MM.1S (cell line): ENCODE measurements at regions not wholly inside any gene's neighbourhood (a gene's known extent, or its start where the extent isn't known, plus 50 kb on each side); places are given as distances from the start of the nearest gene placed in this dataset.

Source experiments
- DNase-seq: peaks from one replicate; pipeline ENCODE4 v3.0.0-alpha.2; 2015
- H2AFZ ChIP-seq: fragments of 300-600 bp; sonication (generic); 2 replicates; pipeline ENCODE4 v1.6.0; 2016; ENCODE audit warnings: antibody characterized with exemption, low read length
- H3F3A ChIP-seq: fragments of 300-600 bp; sonication (generic); 2 replicates; pipeline ENCODE4 v1.6.1; 2016; ENCODE audit warnings: mild to moderate bottlenecking, antibody characterized with exemption, low read length, moderate library complexity, mixed read lengths; ENCODE audit not compliant: insufficient read depth
- H3K27ac ChIP-seq: fragments of 300-600 bp; sonication (generic); 2 replicates; pipeline ENCODE4 v1.5.1; 2016; ENCODE audit warnings: mild to moderate bottlenecking, low read length
- H3K27me3 ChIP-seq: fragments of 300-600 bp; sonication (generic); replicated peaks from 2 replicates; pipeline ENCODE4 v1.6.0; 2016; ENCODE audit warnings: low read length; ENCODE audit not compliant: insufficient read depth
- H3K36me3 ChIP-seq: fragments of 300-600 bp; sonication (generic); replicated peaks from 2 replicates; pipeline ENCODE4 v1.6.1; 2016; ENCODE audit warnings: mild to moderate bottlenecking, low read length, mixed read lengths; ENCODE audit not compliant: insufficient read depth
- H3K4me1 ChIP-seq: fragments of 300-600 bp; sonication (generic); 2 replicates; pipeline ENCODE4 v1.6.1; 2016; ENCODE audit warnings: low read length, mixed read lengths
- H3K4me2 ChIP-seq: fragments of 300-600 bp; sonication (generic); 2 replicates; pipeline ENCODE4 v1.6.0; 2016; ENCODE audit warnings: low read depth, low read length
- H3K4me3 ChIP-seq: fragments of 300-600 bp; sonication (generic); 2 replicates; pipeline ENCODE4 v1.5.1; 2016; ENCODE audit warnings: low read length, mixed read lengths
- H3K79me2 ChIP-seq: fragments of 300-600 bp; sonication (generic); 2 replicates; pipeline ENCODE4 v1.6.1; 2016; ENCODE audit warnings: mixed run types, low read length, mixed read lengths
- H3K9ac ChIP-seq: fragments of 300-600 bp; sonication (generic); 2 replicates; pipeline ENCODE4 v1.6.1; 2016; ENCODE audit warnings: low read length, mixed read lengths
- H3K9me2 ChIP-seq: fragments of 300-600 bp; sonication (generic); replicated peaks from 2 replicates; pipeline ENCODE4 v1.6.1; 2016; ENCODE audit warnings: mild to moderate bottlenecking, low read length, mixed read lengths; ENCODE audit not compliant: insufficient read depth
- H3K9me3 ChIP-seq: fragments of 300-600 bp; sonication (generic); replicated peaks from 2 replicates; pipeline ENCODE4 v1.6.1; 2016; ENCODE audit warnings: mild to moderate bottlenecking, low read length, mixed read lengths; ENCODE audit not compliant: insufficient read depth
- H4K20me1 ChIP-seq: fragments of 300-600 bp; sonication (generic); 2 replicates; pipeline ENCODE4 v1.6.1; 2016; ENCODE audit warnings: mild to moderate bottlenecking, low read length, moderate library complexity, mixed read lengths; ENCODE audit not compliant: insufficient read depth
- CTCF ChIP-seq: fragments of 300-600 bp; sonication (generic); IDR thresholded peaks from 2 replicates; pipeline ENCODE4 v1.5.1; 2016; ENCODE audit warnings: antibody characterized with exemption, low read length, mixed read lengths
- EZH2 ChIP-seq: fragments of 300-600 bp; sonication (generic); optimal IDR thresholded peaks from 2 replicates; pipeline ENCODE3; 2017; ENCODE audit warnings: low read depth, mild to moderate bottlenecking, antibody characterized with exemption, low read length, mixed read lengths
- EZH2phosphoT487 ChIP-seq: fragments of 300-600 bp; sonication (generic); IDR thresholded peaks from 2 replicates; pipeline ENCODE4 v1.6.1; 2018; ENCODE audit warnings: antibody characterized with exemption, low read length

GRCh38 chr5:38011668-38012188, 171.9 kb upstream of the GDNF start:
- Histone ChIP-seq H3K79me2 (no peaks in the 10 kb centered on the region), H3K4me1 (no peaks in the 10 kb centered on the region), H2AFZ (no peak overlapping the region), H3K36me3 (no peaks in the 10 kb centered on the region), H3K9me2 (no peaks in the 10 kb centered on the region), H3K4me3 (no peak overlapping the region), H4K20me1 (no peaks in the 10 kb centered on the region), H3K9ac (no peak overlapping the region), H3K4me2 (no peak overlapping the region), H3K9me3 (no peaks in the 10 kb centered on the region), H3K27ac (no peak overlapping the region), H3K27me3 (no peaks in the 10 kb centered on the region), H3F3A (no peaks in the 10 kb centered on the region)
- no peak for DNase-seq
- no peak for TF ChIP-seq CTCF
- TF ChIP-seq EZH2, result no peak
- TF ChIP-seq EZH2phosphoT487, result no peak

- H3K27me3 ChIP-seq, result no peaks in the 10 kb centered on the region
- no peaks in the 10 kb centered on the region for H3K9me3 ChIP-seq
- no peaks in the 10 kb centered on the region for H3K36me3 ChIP-seq
- no peak for DNase-seq
- no peaks in the 10 kb centered on the region for H3K79me2 ChIP-seq
- no peaks in the 10 kb centered on the region for H4K20me1 ChIP-seq
- TF ChIP-seq CTCF (no peak), EZH2phosphoT487 (no peak), EZH2 (no peak)
- no peak overlapping the region for H3K4me3 ChIP-seq
- no peak overlapping the region for H3K27ac ChIP-seq
- H3K4me2 ChIP-seq, result no peak overlapping the region
- H3K4me1 ChIP-seq, result no peaks in the 10 kb centered on the region
- no peak overlapping the region for H3K9ac ChIP-seq
- no peaks in the 10 kb centered on the region for H3K9me2 ChIP-seq
- no peak overlapping the region for H2AFZ ChIP-seq
- no peaks in the 10 kb centered on the region for H3F3A ChIP-seq
Observed at GRCh38 chr5:38009749-38010358, 170.0 kb upstream of the GDNF start.

GRCh38 chr5:38008198-38008597, 168.4 kb upstream of the GDNF start:
- Histone ChIP-seq H3K36me3 (no peaks in the 10 kb centered on the region), H3K9me2 (no peaks in the 10 kb centered on the region)
- DNase-seq, result peak; percentile 65

More at GRCh38 chr5:38008198-38008597, 168.4 kb upstream of the GDNF start:
- H3K27me3 ChIP-seq, result no peaks in the 10 kb centered on the region
- no peaks in the 10 kb centered on the region for H3F3A ChIP-seq
- H3K27ac ChIP-seq, result no peak overlapping the region
- no peak overlapping the region for H2AFZ ChIP-seq
- H3K4me1 ChIP-seq, result no peaks in the 10 kb centered on the region
- no peak overlapping the region for H3K9ac ChIP-seq
- H4K20me1 ChIP-seq, result no peaks in the 10 kb centered on the region
- TF ChIP-seq EZH2 (no peak), EZH2phosphoT487 (no peak), CTCF (no peak)
- no peak overlapping the region for H3K4me2 ChIP-seq
- H3K9me3 ChIP-seq, result no peaks in the 10 kb centered on the region
- H3K79me2 ChIP-seq, result no peaks in the 10 kb centered on the region
- H3K4me3 ChIP-seq, result no peak overlapping the region
